HEK293T (cell line): ENCODE measurements at regions not wholly inside any gene's neighbourhood (a gene's known extent, or its start where the extent isn't known, plus 50 kb on each side); places are given as distances from the start of the nearest gene placed in this dataset.

Experiments
- BHLHE40 ChIP-seq: fragments of 450-650 bp; IDR thresholded peaks from 2 replicates; pipeline ENCODE4 v1.6.1; 2016; ENCODE audit warnings: mild to moderate bottlenecking, moderate library complexity, borderline replicate concordance
- CTBP1 ChIP-seq: fragments of 450-650 bp; IDR thresholded peaks from 2 replicates; pipeline ENCODE4 v1.6.1; 2016; ENCODE audit warnings: borderline replicate concordance
- FOXM1 ChIP-seq: fragments of 450-650 bp; IDR thresholded peaks from 2 replicates; pipeline ENCODE4 v1.6.1; 2017; ENCODE audit warnings: mild to moderate bottlenecking, borderline replicate concordance
- HDGF ChIP-seq: fragments of 450-650 bp; IDR thresholded peaks from 2 replicates; pipeline ENCODE4 v1.6.1; 2017; ENCODE audit warnings: antibody characterized with exemption, borderline replicate concordance
- L3MBTL2 ChIP-seq: fragments of 450-650 bp; conservative IDR thresholded peaks from 2 replicates; pipeline ENCODE4 v1.6.1; 2016; ENCODE audit warnings: mild to moderate bottlenecking
- SP1 ChIP-seq: fragments of 450-650 bp; IDR thresholded peaks from 2 replicates; pipeline ENCODE4 v1.6.1; 2017
- SUZ12 ChIP-seq: fragments of 450-650 bp; IDR thresholded peaks from 2 replicates; pipeline ENCODE4 v1.6.1; 2016; ENCODE audit warnings: mild to moderate bottlenecking

GRCh38 chr5:2184026-2184366 lies 301.3 kb upstream of the IRX4 start:
- TF ChIP-seq FOXM1: no peak
- TF ChIP-seq SP1: no peak
- no peak for TF ChIP-seq BHLHE40
- TF ChIP-seq CTBP1: no peak
- TF ChIP-seq L3MBTL2: no peak
- no peak for TF ChIP-seq SUZ12
- no peak for TF ChIP-seq HDGF
